HepG2 (cell line): ENCODE measurements at regions not wholly inside any gene's neighbourhood (a gene's known extent, or its start where the extent isn't known, plus 50 kb on each side); places are given as distances from the start of the nearest gene placed in this dataset.
"Not testable (repeated sequence)": the region's sequence is repeated elsewhere in the genome, so short reads cannot be mapped to it uniquely, and the experiment has no call there.

Source experiments
- ATAC-seq: fragments of 200-7000 bp; cut with Tn5 transposase; 3 replicates; pipeline ENCODE4 v1.9.1; 2020; ENCODE audit warnings: mild to moderate bottlenecking, moderate library complexity
- BruUV-seq: library from RNA; stranded (reverse); fragments of 400-500 nt; replicated peaks from 2 replicates; lab custom pipeline; 2021; lab: Mats Ljungman, UMichigan
- CTCF ChIA-PET: fragments of 300-600 bp; formaldehyde crosslinking; extraction: SDS; loops from one replicate; lab custom pipeline; 2021; ENCODE audit warnings: low total read pairs, inconsistent platforms, low intra/inter-chr PET ratio; lab: Yijun Ruan, JAX
- POLR2A ChIA-PET: fragments of 350-600 bp; sonication (Branson Sonifier 250); formaldehyde crosslinking; loops from one replicate; lab custom pipeline; 2020; ENCODE audit warnings: antibody characterized with exemption, inconsistent platforms; lab: Yijun Ruan, JAX
- DNase-seq: peaks from one replicate; pipeline ENCODE4 v3.0.0-alpha.2; 2015; ENCODE audit warnings: low spot score
- FAIRE-seq: peaks from 3 replicates; lab custom pipeline; 2011; peaks lifted over from hg19 to GRCh38; lab: Jason Lieb, UNC
- H2AFZ ChIP-seq: one replicate; pipeline ENCODE4 v1.6.1; 2011; ENCODE audit warnings: low read length, inconsistent platforms
- H3K27ac ChIP-seq: fragments of 300-600 bp; 3 replicates; pipeline ENCODE4 v1.8.0; 2011; ENCODE audit warnings: mixed run types, mild to moderate bottlenecking, mixed read lengths, low read length, inconsistent platforms; ENCODE audit not compliant: insufficient read depth; ENCODE audit errors: extremely low read length
- H3K27me3 ChIP-seq, 2 experiments: fragments of 200-600 bp in 1 of 2; 2 replicates in 1 of 2; 3 replicates in 1 of 2; pipeline versions ENCODE4 v1.6.0 to v1.8.0; 2011; ENCODE audit warnings: low read length in 2 of 2, mild to moderate bottlenecking in 2 of 2, moderate library complexity in 2 of 2, inconsistent platforms in 1 of 2; ENCODE audit not compliant: insufficient read depth in 2 of 2, control insufficient read depth in 1 of 2
- H3K36me3 ChIP-seq, 2 experiments: fragments of 200-600 bp in 1 of 2; replicated peaks in 1 of 2; 2 replicates in 1 of 2; 3 replicates in 1 of 2; pipeline versions ENCODE4 v1.5.1 to v1.8.0; 2011; ENCODE audit warnings: low read length in 2 of 2, inconsistent platforms in 1 of 2; ENCODE audit not compliant: insufficient read depth in 2 of 2, control insufficient read depth in 1 of 2
- H3K4me1 ChIP-seq: 2 replicates; pipeline ENCODE4 v1.5.1; 2012; ENCODE audit warnings: low read length, inconsistent platforms; ENCODE audit not compliant: insufficient read depth
- H3K4me2 ChIP-seq: 2 replicates; pipeline ENCODE4 v1.6.0; 2011; ENCODE audit warnings: low read depth, low read length, inconsistent platforms
- H3K4me3 ChIP-seq, 3 experiments: fragments of 200-600 bp in 1 of 3; sonication (generic), shearing (Covaris generic) in 1 of 3; replicated peaks in 1 of 3; 2 replicates each; pipeline ENCODE4 v1.5.1; 2011 to 2016; ENCODE audit warnings: low read length in 3 of 3, inconsistent platforms in 2 of 3, low read depth in 2 of 3, mild to moderate bottlenecking in 2 of 3, control low read depth in 1 of 3, mixed read lengths in 1 of 3; ENCODE audit not compliant: insufficient read depth in 1 of 3
- H3K79me2 ChIP-seq: one replicate; pipeline ENCODE4 v1.6.1; 2011; ENCODE audit warnings: low read length, inconsistent platforms; ENCODE audit not compliant: insufficient read depth
- H3K9ac ChIP-seq: 2 replicates; pipeline ENCODE4 v1.6.0; 2011; ENCODE audit warnings: mild to moderate bottlenecking, low read depth, low read length, inconsistent platforms; ENCODE audit not compliant: insufficient read depth
- H3K9me3 ChIP-seq: 2 replicates; pipeline ENCODE4 v1.5.1; 2012; ENCODE audit warnings: mild to moderate bottlenecking, low read length
- H4K20me1 ChIP-seq: 2 replicates; pipeline ENCODE4 v1.6.0; 2011; ENCODE audit warnings: inconsistent platforms, mild to moderate bottlenecking, low read length, moderate library complexity; ENCODE audit not compliant: insufficient read depth
- CTCF ChIP-seq: sonication (generic); formaldehyde crosslinking; IDR thresholded peaks from 2 replicates; pipeline ENCODE4 v1.5.0; 2020; ENCODE audit warnings: mild to moderate bottlenecking, missing genetic modification reagents, moderate library complexity
- SMC3 ChIP-seq: IDR thresholded peaks from 2 replicates; pipeline ENCODE4 v1.6.1; 2011; ENCODE audit warnings: low read length, improper control_type of control experiment
- STAG1 ChIP-seq: sonication (generic); formaldehyde crosslinking; IDR thresholded peaks from 2 replicates; pipeline ENCODE4 v1.4.0; 2020; ENCODE audit warnings: missing genetic modification reagents
- ZNF121 ChIP-seq: sonication (generic); formaldehyde crosslinking; IDR thresholded peaks from 2 replicates; pipeline ENCODE4 v1.5.0; 2020; ENCODE audit warnings: mild to moderate bottlenecking, missing genetic modification reagents
- WGBS: methylation state at CpG from one replicate; pipeline ENCODE4 v1.1.6; 2017; ENCODE audit warnings: low lambda C conversion rate; 5-methylcytosine and 5-hydroxymethylcytosine counted together
- in situ Hi-C: cut with HindIII; loops from 2 replicates; pipeline ENCODE4 v1.10.0; 2017; ENCODE audit warnings: low pct_unique_long_range_greater_than_20kb; ENCODE audit not compliant: extremely low pct_ligation_motif_present
- intact Hi-C: fragments of 100-400 bp; cut with micrococcal nuclease; formaldehyde crosslinking; loops from one replicate; pipeline ENCODE4 v1.10.0; 2022; ENCODE audit not compliant: unreplicated experiment

- FAIRE-seq, H3K79me2 ChIP-seq, BruUV-seq, H3K36me3 ChIP-seq, H2AFZ ChIP-seq, DNase-seq, H3K27me3 ChIP-seq, CTCF ChIA-PET, H3K4me2 ChIP-seq, H3K4me3 ChIP-seq, H3K27ac ChIP-seq, H3K9me3 ChIP-seq, H4K20me1 ChIP-seq, H3K9ac ChIP-seq: not testable (repeated sequence)
- 83% methylated on average over 4 of the region's 4 CpGs for WGBS
- peaks cover 35% of the 10 kb centered on the region for H3K4me1 ChIP-seq
- TF ChIP-seq ZNF121 (CRISPR knock-in tag) (peak; percentile 94), CTCF (peak; percentile 37; the same call in 1 of the 2 replicates), SMC3 (peak; percentile 13; the same call in 1 of the 2 replicates), STAG1 (CRISPR knock-in tag) (peak; percentile 37)
- intact Hi-C loops, result loop anchor here (10.0 kb wide), 1 partner anchor 165 kb away; the partner anchor contains the start of gene MARCKS
- in situ Hi-C loops, result loop anchor here (10.0 kb wide), 1 partner anchor 165 kb away; the partner anchor contains the start of gene MARCKS
- peak; percentile 31; the same call in 1 of the 3 replicates for ATAC-seq
- POLR2A ChIA-PET, result interaction anchor here (0.7 kb wide), 1 partner anchor 337 kb away, joined by 4 read pairs; no protein-coding TSS in a partner anchor
Measured at GRCh38 chr6:113689620-113690019, 167.5 kb upstream of the MARCKS start.
